K562 (cell line): ENCODE measurements at regions not wholly inside any gene's neighbourhood (a gene's known extent, or its start where the extent isn't known, plus 50 kb on each side); places are given as distances from the start of the nearest gene placed in this dataset.
A peak's percentile ranks its signal among the peaks of the same experiment; 100 is the strongest.
"Not testable (repeated sequence)": the region's sequence is repeated elsewhere in the genome, so short reads cannot be mapped to it uniquely, and the experiment has no call there.

Source experiments
- ATAC-seq: fragments of 200-7000 bp; cut with Tn5 transposase; 3 replicates; pipeline ENCODE4 v1.9.1; 2020; ENCODE audit warnings: moderate library complexity
- BruUV-seq: library from RNA; stranded (reverse); fragments of 400-500 nt; replicated peaks from 2 replicates; lab custom pipeline; 2021; lab: Mats Ljungman, UMichigan
- CTCF ChIA-PET: fragments of 300-600 bp; formaldehyde crosslinking; extraction: SDS; loops from one replicate; lab custom pipeline; 2021; ENCODE audit warnings: low intra/inter-chr PET ratio; lab: Yijun Ruan, JAX
- POLR2A ChIA-PET: fragments of 300-600, 350-650 bp; sonication (Branson Sonifier 250); formaldehyde crosslinking; extraction: SDS; loops from one replicate; lab custom pipeline; 2021; ENCODE audit warnings: antibody characterized with exemption, inconsistent platforms; lab: Yijun Ruan, JAX
- DNase-seq, 4 experiments: peaks; one replicate each; pipeline versions ENCODE4 v3.0.0 to v3.0.0-alpha.2; 2011 to 2018; ENCODE audit warnings: low spot score in 3 of 4, mixed read lengths in 3 of 4; ENCODE audit errors: extremely low read depth in 1 of 4
- FAIRE-seq: peaks from 2 replicates; lab custom pipeline; 2011; peaks lifted over from hg19 to GRCh38; lab: Jason Lieb, UNC
- H2AFZ ChIP-seq: 2 replicates; pipeline ENCODE4 v1.6.0; 2011; ENCODE audit warnings: low read depth, low read length, control low read depth, inconsistent platforms
- H3K27ac ChIP-seq: fragments of 200-600 bp; 3 replicates; pipeline ENCODE4 v1.8.0; 2011; ENCODE audit warnings: low read depth, mild to moderate bottlenecking, control low read depth, inconsistent platforms, low read length, moderate library complexity, mixed read lengths; ENCODE audit errors: extremely low read depth
- H3K27me3 ChIP-seq, 2 experiments: fragments of 300-600 bp in 1 of 2; 2 replicates in 1 of 2; 3 replicates in 1 of 2; pipeline versions ENCODE4 v1.6.0 to v1.8.0; 2011; ENCODE audit warnings: inconsistent platforms in 2 of 2, low read length in 2 of 2, mild to moderate bottlenecking in 1 of 2, mixed read lengths in 1 of 2, moderate library complexity in 1 of 2; ENCODE audit not compliant: control insufficient read depth in 2 of 2, insufficient read depth in 2 of 2
- H3K36me3 ChIP-seq: fragments of 300-600 bp; 3 replicates; pipeline ENCODE4 v1.8.0; 2011; ENCODE audit warnings: mild to moderate bottlenecking, low read length, inconsistent platforms; ENCODE audit not compliant: control insufficient read depth, insufficient read depth
- H3K4me1 ChIP-seq, 2 experiments: fragments of 200-600 bp in 1 of 2; replicated peaks in 1 of 2; 2 replicates in 1 of 2; 3 replicates in 1 of 2; pipeline versions ENCODE4 v1.5.1 to v1.8.0; 2011; ENCODE audit warnings: inconsistent platforms in 2 of 2, low read length in 2 of 2, mild to moderate bottlenecking in 1 of 2, mixed read lengths in 1 of 2, moderate library complexity in 1 of 2; ENCODE audit not compliant: control insufficient read depth in 2 of 2, insufficient read depth in 2 of 2
- H3K4me2 ChIP-seq: 2 replicates; pipeline ENCODE4 v1.6.1; 2011; ENCODE audit warnings: low read length, control low read depth, inconsistent platforms, mixed read lengths; ENCODE audit not compliant: insufficient read depth
- H3K4me3 ChIP-seq: fragments of 200-600 bp; sonication (generic), shearing (Covaris generic); 2 replicates; pipeline ENCODE4 v1.5.1; 2016; ENCODE audit warnings: control low read depth, inconsistent platforms
- H3K79me2 ChIP-seq: fragments of 200-600 bp; 3 replicates; pipeline ENCODE4 v1.8.0; 2011; ENCODE audit warnings: low read length, inconsistent platforms; ENCODE audit not compliant: control insufficient read depth, insufficient read depth
- H3K9ac ChIP-seq, 2 experiments: 2 replicates each; pipeline versions ENCODE4 v1.6.0 to v1.6.1; 2011; ENCODE audit warnings: low read depth in 2 of 2, low read length in 2 of 2, control low read depth in 1 of 2, inconsistent platforms in 1 of 2, mild to moderate bottlenecking in 1 of 2, mixed read lengths in 1 of 2; ENCODE audit not compliant: insufficient read depth in 1 of 2
- H3K9me1 ChIP-seq: one replicate; pipeline ENCODE4 v1.6.0; 2011; ENCODE audit warnings: inconsistent platforms, mild to moderate bottlenecking, low read length, moderate library complexity; ENCODE audit not compliant: control insufficient read depth, insufficient read depth
- H3K9me3 ChIP-seq: replicated peaks from 2 replicates; pipeline ENCODE4 v1.5.1; 2011; ENCODE audit warnings: low read depth, low read length, inconsistent platforms; ENCODE audit not compliant: control insufficient read depth, insufficient read depth
- H4K20me1 ChIP-seq: replicated peaks from 2 replicates; pipeline ENCODE4 v1.6.1; 2011; ENCODE audit warnings: low read length, inconsistent platforms, mixed read lengths; ENCODE audit not compliant: control insufficient read depth, insufficient read depth
- ADNP ChIP-seq: fragments of 200-800 bp; sonication (Bioruptor generic); IDR thresholded peaks from 2 replicates; pipeline ENCODE4 v1.6.1; 2016; ENCODE audit warnings: missing genetic modification characterization, missing compliant biosample characterization
- BCOR ChIP-seq: fragments of 450-650 bp; IDR thresholded peaks from 2 replicates; pipeline ENCODE4 v1.6.1; 2016
- C11orf30 ChIP-seq: fragments of 450-650 bp; IDR thresholded peaks from 2 replicates; pipeline ENCODE4 v1.6.1; 2016; ENCODE audit warnings: low read depth, mild to moderate bottlenecking
- FOXP1 ChIP-seq: sonication (generic); formaldehyde crosslinking; IDR thresholded peaks from 2 replicates; pipeline ENCODE4 v1.8.0; 2022; ENCODE audit warnings: mild to moderate bottlenecking, missing genetic modification reagents
- MAFG ChIP-seq: fragments of 450-650 bp; conservative IDR thresholded peaks from 2 replicates; pipeline ENCODE4 v1.6.1; 2016; ENCODE audit warnings: missing genetic modification characterization, missing compliant biosample characterization
- MAFK ChIP-seq: IDR thresholded peaks from 2 replicates; pipeline ENCODE4 v1.6.1; 2011; ENCODE audit warnings: low read length, improper control_type of control experiment
- ZNF146 ChIP-seq: IDR thresholded peaks from one replicate; pipeline ENCODE4 v1.6.1; 2018; ENCODE audit warnings: missing compliant biosample characterization; ENCODE audit not compliant: unreplicated experiment
- ZNF316 ChIP-seq: fragments of 450-650 bp; IDR thresholded peaks from 2 replicates; pipeline ENCODE4 v1.6.1; 2016
- whole genome bisulfite sequencing: fragments of 100-300 bp; shearing (Covaris generic); methylation state at CpG from one replicate; pipeline ENCODE4 v1.1.6; 2016; ENCODE audit warnings: low coverage, mixed read lengths; ENCODE audit not compliant: insufficient coverage; ENCODE audit errors: missing lambda C conversion rate; 5-methylcytosine and 5-hydroxymethylcytosine counted together
- in situ Hi-C: fragments of 300-500 bp; cut with MboI; formaldehyde crosslinking; loops from 4 replicates; pipeline ENCODE4 v1.15.0; 2018; ENCODE audit warnings: inconsistent platforms, mixed read lengths
- intact Hi-C: fragments of 100-400 bp; cut with micrococcal nuclease; formaldehyde crosslinking; loops from 2 replicates; pipeline ENCODE4 v1.14.2; 2022

DNA sequence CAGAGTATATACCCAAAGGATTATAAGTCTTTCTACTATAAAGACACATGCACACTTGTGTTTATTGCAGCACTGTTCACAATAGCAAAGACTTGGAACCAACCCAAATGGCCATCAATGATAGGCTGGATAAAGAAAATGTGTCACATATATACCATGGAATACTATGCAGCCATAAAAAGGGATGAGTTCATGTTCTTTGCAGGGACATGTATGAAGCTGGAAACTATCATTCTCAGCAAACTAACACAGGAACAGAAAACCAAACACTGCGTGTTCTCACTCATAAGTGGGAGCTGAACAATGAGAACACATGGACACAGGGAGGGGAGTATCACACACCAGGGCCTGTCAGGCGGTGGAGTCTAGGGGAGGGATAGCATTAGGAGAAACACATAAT is 281.7 kb upstream of the MEF2C start:
- intact Hi-C loops, H3K9me1 ChIP-seq, H3K9me3 ChIP-seq, H4K20me1 ChIP-seq, H3K27me3 ChIP-seq, H3K36me3 ChIP-seq, H2AFZ ChIP-seq, H3K4me1 ChIP-seq, H3K27ac ChIP-seq, H3K4me3 ChIP-seq, in situ Hi-C loops, ATAC-seq, H3K4me2 ChIP-seq, H3K9ac ChIP-seq, DNase-seq, H3K79me2 ChIP-seq, FAIRE-seq, BruUV-seq, CTCF ChIA-PET, POLR2A ChIA-PET: not testable (repeated sequence)
- 46% methylated on average over 2 of the region's 2 CpGs for WGBS
- TF ChIP-seq BCOR (0 out of 2 replicates have a peak, but pooled peaks have one; percentile 24), ZNF146 (CRISPR knock-in tag) (peak; percentile 91), ADNP (tag) (0 out of 2 replicates have a peak, but pooled peaks have one; percentile 15)

DNA sequence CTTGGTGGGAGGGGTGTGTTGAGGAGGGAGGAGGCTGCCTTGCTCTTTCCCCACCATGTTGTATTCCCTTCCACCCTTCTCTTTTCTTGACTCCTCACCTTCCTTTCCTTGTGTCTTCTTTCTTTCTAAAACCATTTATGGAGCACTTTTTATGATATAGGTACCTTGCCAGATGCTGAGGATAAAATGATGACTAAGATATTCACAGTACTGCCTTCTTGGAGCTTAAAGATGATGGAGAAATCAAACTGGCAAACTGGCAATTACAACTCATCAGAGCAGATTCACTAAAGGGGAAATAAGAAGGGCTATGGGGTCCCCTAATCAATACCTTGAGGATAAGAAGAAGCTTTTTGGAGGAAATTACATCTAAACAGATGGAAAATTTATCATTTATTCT is 273.2 kb upstream of the MEF2C start:
- FAIRE-seq, result no peak
- H3K9me1 ChIP-seq, result no peaks in the 10 kb centered on the region
- H3K9me3 ChIP-seq, result no peaks in the 10 kb centered on the region
- ChIA-PET CTCF (no interaction called here), POLR2A (no interaction called here)
- H3K9ac ChIP-seq, result no peak overlapping the region
- no peaks in the 10 kb centered on the region for H3K36me3 ChIP-seq
- no TSS peak for BruUV-seq
- H4K20me1 ChIP-seq, result no peaks in the 10 kb centered on the region
- TF ChIP-seq FOXP1 (CRISPR knock-in tag) (no peak), MAFK (no peak), ZNF316 (peak; percentile 75), C11orf30 (0 out of 2 replicates have a peak, but pooled peaks have one; percentile 43), MAFG (tag) (peak; percentile 42; the same call in 1 of the 2 replicates)
- no peak for DNase-seq
- no peak overlapping the region for H3K4me3 ChIP-seq
- ATAC-seq, result no peak
- H3K4me1 ChIP-seq, result no peaks in the 10 kb centered on the region
- H3K27ac ChIP-seq, result no peak overlapping the region
- H2AFZ ChIP-seq, result no peak overlapping the region
- H3K79me2 ChIP-seq, result no peaks in the 10 kb centered on the region
- H3K27me3 ChIP-seq, result no peaks in the 10 kb centered on the region
- in situ Hi-C loops, result no loop called here
- intact Hi-C loops, result no loop called here
- no peak overlapping the region for H3K4me2 ChIP-seq
